Glutamatergic neuron (in vitro differentiated cells): ENCODE measurements at regions not wholly inside any gene's neighbourhood (a gene's known extent, or its start where the extent isn't known, plus 50 kb on each side); places are given as distances from the start of the nearest gene placed in this dataset.
A peak's percentile ranks its signal among the peaks of the same experiment; 100 is the strongest.
"Not testable (repeated sequence)": the region's sequence is repeated elsewhere in the genome, so short reads cannot be mapped to it uniquely, and the experiment has no call there.

ENCODE experiments used
- DNase-seq: peaks from one replicate; pipeline ENCODE4 v3.0.0; 2022
- H3K27ac Mint-ChIP-seq: one replicate; pipeline ENCODE4 v1.8.0; 2020; ENCODE audit warnings: mild to moderate bottlenecking, mixed read lengths, inconsistent platforms; ENCODE audit not compliant: unreplicated experiment
- H3K27me3 Mint-ChIP-seq: one replicate; pipeline ENCODE4 v1.8.0; 2020; ENCODE audit warnings: mild to moderate bottlenecking, moderate library complexity, mixed read lengths, inconsistent platforms; ENCODE audit not compliant: unreplicated experiment
- H3K36me3 Mint-ChIP-seq: one replicate; pipeline ENCODE4 v1.8.0; 2020; ENCODE audit warnings: mild to moderate bottlenecking, mixed read lengths, inconsistent platforms; ENCODE audit not compliant: unreplicated experiment
- H3K4me1 Mint-ChIP-seq: one replicate; pipeline ENCODE4 v1.8.0; 2020; ENCODE audit warnings: mild to moderate bottlenecking, low read depth, mixed read lengths, inconsistent platforms; ENCODE audit not compliant: unreplicated experiment
- H3K4me3 Mint-ChIP-seq: one replicate; pipeline ENCODE4 v1.8.0; 2020; ENCODE audit warnings: mild to moderate bottlenecking, mixed read lengths, inconsistent platforms; ENCODE audit not compliant: unreplicated experiment
- H3K9me3 Mint-ChIP-seq: one replicate; pipeline ENCODE4 v1.8.0; 2020; ENCODE audit warnings: mild to moderate bottlenecking, moderate library complexity, mixed read lengths, inconsistent platforms; ENCODE audit not compliant: unreplicated experiment
- TF ChIP-seq, protein P1 (sequence below): fragments of 200-600 bp; sonication (generic); IDR thresholded peaks from one replicate; pipeline ENCODE4 v1.5.0; 2021; ENCODE audit not compliant: partially characterized antibody, unreplicated experiment

DNA sequence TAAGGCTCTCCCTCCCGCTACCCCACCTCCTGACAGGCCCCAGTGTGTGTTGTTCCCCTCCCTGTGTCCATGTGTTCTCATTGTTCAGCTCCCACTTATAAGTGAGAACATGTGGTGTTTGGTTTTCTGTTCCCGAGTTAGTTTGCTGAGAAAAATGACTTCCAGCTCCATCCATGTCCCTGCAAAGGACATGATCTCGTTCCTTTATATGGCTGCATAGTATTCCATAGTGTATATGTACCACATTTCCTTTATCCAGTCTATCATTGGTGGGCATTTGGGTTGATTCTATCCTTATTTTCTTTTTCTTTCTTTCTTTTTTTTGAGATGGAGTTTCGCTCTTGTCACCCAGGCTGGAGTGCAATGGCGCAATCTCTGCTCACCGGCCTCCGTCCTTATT lies 57.8 kb upstream of the RASSF3 start:
- not testable (repeated sequence) for H3K27ac Mint-ChIP-seq, DNase-seq, H3K4me3 Mint-ChIP-seq, H3K9me3 Mint-ChIP-seq, H3K4me1 Mint-ChIP-seq, H3K36me3 Mint-ChIP-seq, H3K27me3 Mint-ChIP-seq

DNA sequence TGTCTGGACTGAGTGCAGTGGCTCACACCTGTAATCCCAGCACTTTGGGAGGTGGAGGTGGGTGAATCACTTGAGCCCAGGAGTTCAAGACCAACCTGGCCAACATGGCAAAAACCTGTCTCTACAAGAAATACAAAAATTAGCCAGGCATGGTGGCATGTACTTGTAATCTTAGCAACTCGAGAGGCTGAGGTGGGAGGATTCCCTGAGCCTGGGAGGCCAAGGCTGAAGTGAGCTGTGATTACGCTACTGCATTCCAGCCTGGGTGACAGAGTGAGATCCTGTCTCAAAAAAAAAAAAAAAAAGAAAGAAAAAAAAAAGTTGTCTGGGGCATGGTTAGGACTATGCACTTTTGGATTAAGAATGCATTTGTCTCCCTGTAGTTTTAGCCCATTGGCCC lies 56.6 kb upstream of the RASSF3 start:
- not testable (repeated sequence) for H3K27ac Mint-ChIP-seq, DNase-seq, H3K36me3 Mint-ChIP-seq, H3K4me1 Mint-ChIP-seq, H3K9me3 Mint-ChIP-seq, H3K4me3 Mint-ChIP-seq, H3K27me3 Mint-ChIP-seq

DNA sequence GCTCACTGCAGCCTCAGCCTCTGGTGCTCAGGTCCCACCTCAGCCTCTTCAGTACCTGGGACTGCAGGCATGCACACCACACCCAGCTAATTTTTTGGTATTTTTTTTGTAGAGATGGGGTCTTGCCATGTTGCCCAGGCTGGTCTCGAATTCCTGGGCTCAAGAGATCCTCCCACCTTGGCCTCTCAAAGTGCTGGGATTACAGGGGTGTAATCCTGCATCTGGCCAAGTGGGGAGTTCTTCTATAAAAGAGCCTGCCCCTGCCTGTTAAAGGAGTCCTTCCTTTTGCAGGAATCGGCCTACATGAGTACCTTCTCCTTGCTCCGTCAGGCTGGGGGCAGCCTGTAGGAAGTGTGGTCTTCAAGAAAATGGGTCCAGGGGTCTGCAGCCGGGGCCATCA lies 54.1 kb upstream of the RASSF3 start:
- Mint-ChIP-seq H3K36me3 (no peaks in the 10 kb centered on the region), H3K4me3 (no peak overlapping the region), H3K27ac (no peak overlapping the region), H3K27me3 (peaks cover 2% of the 10 kb centered on the region), H3K9me3 (peaks cover 7% of the 10 kb centered on the region), H3K4me1 (peaks cover 9% of the 10 kb centered on the region)
- TF ChIP-seq, protein P1, sequence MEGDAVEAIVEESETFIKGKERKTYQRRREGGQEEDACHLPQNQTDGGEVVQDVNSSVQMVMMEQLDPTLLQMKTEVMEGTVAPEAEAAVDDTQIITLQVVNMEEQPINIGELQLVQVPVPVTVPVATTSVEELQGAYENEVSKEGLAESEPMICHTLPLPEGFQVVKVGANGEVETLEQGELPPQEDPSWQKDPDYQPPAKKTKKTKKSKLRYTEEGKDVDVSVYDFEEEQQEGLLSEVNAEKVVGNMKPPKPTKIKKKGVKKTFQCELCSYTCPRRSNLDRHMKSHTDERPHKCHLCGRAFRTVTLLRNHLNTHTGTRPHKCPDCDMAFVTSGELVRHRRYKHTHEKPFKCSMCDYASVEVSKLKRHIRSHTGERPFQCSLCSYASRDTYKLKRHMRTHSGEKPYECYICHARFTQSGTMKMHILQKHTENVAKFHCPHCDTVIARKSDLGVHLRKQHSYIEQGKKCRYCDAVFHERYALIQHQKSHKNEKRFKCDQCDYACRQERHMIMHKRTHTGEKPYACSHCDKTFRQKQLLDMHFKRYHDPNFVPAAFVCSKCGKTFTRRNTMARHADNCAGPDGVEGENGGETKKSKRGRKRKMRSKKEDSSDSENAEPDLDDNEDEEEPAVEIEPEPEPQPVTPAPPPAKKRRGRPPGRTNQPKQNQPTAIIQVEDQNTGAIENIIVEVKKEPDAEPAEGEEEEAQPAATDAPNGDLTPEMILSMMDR, result no peak
- DNase-seq, result no peak

DNA sequence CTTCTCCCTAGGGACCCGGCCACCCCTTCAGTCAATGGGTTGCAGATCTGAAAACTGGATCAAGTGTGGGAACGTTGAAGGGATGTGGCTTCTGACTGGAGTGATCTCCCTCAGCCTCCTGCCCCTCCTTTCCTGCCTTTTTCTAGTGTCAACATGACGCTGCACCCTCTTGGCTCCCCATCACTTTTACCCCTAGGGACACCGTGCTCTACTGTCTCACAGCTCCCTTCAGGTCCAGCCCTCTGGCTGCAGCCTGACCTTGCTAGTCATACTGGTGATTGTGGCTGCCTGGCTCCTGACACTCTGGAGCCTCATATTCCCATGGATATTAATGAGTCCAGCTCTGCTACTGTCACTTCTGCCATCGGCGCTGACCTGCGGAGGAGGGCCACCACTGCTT lies 51.5 kb upstream of the RASSF3 start:
- TF ChIP-seq, protein P1, result no peak
- Mint-ChIP-seq H3K27me3 (peaks cover 3% of the 10 kb centered on the region), H3K4me1 (peaks cover 12% of the 10 kb centered on the region), H3K4me3 (no peak overlapping the region), H3K27ac (no peak overlapping the region), H3K9me3 (peaks cover 9% of the 10 kb centered on the region), H3K36me3 (peaks cover 4% of the 10 kb centered on the region)
- no peak for DNase-seq

DNA sequence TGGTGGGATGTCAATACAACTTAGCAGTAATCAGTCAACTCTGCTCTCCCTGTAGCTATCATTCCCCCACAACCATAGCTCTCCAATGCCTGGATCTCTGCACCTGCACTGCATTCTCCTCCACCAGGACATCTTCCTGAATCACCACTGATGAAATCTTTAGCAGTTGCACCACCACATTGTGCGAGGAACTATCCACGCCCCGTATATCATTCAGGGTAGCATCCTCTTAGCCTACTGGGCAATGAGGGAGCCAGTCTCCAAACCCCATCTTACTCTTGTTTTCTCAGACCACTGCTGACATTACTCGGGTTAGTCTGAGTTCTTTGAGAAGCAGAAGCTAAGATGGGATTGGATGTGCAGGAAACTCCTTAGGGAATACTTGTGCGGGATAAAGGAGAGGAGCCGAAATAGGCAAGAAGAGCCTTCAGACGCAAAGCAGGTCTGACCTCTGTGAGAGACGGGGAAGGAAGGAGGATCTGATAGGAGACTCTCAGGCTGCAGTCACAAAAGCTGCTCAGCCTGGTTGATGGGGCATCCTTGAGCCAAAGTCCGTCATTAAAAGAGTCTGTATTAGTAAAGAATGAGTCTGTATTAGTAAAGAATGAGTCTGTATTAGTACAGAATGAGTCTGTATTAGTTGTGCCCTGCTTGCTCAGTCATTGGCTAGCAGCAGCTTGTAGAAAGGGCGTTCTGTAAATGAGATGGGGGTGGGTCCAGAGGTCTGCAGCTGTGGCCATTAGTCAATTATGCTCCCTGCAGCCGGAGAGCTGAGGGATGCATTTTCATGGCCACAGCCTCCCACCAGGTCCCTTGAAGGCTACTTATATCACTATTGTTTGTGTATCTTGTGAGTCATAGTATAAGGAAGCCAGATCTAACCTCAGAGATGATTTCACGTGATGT lies 49.6 kb upstream of the RASSF3 start:
- Mint-ChIP-seq H3K36me3 (peaks cover 6% of the 10 kb centered on the region), H3K9me3 (peaks cover 9% of the 10 kb centered on the region), H3K27ac (no peak overlapping the region), H3K4me1 (peaks cover 12% of the 10 kb centered on the region), H3K4me3 (peak overlapping the region; percentile 47), H3K27me3 (peaks cover 3% of the 10 kb centered on the region)
- TF ChIP-seq, protein P1, result no peak
- DNase-seq, result peak; percentile 38
